ENCODE measurements at regions not wholly inside any gene's neighbourhood (a gene's known extent, or its start where the extent isn't known, plus 50 kb on each side); places are given as distances from the start of the nearest gene placed in this dataset.
A peak's percentile ranks its signal among the peaks of the same experiment; 100 is the strongest.

- intact Hi-C loops (cut with DNase I): loop anchor here in 1 of 10 donors (1.0 kb wide), 1 partner anchor 35 kb away; no protein-coding TSS in a partner anchor
- H3K36me3 ChIP-seq: no peaks in the 10 kb centered on the region
- no peak for ATAC-seq
Measured at GRCh38 chr20:23258747-23259121, 91.9 kb upstream of the NXT1 start.

GRCh38 chr20:23257848-23258746, 92.5 kb upstream of the NXT1 start:
- H3K27me3 ChIP-seq: no peaks in the 10 kb centered on the region
- H3K27ac ChIP-seq: peak overlapping the region; percentile 46 to 82 (median 66)
- intact Hi-C loops (cut with DNase I): loop anchor here in 1 of 10 donors (1.0 kb wide), 1 partner anchor 35 kb away; no protein-coding TSS in a partner anchor
- no peaks in the 10 kb centered on the region for H3K9me3 ChIP-seq
- H3K4me3 ChIP-seq: no peak overlapping the region
- ATAC-seq (peak; percentile 66 to 95 (median 86)), DNase-seq (peak in 1 of 5 donors; percentile 56)
- H3K36me3 ChIP-seq: no peaks in the 10 kb centered on the region
- peaks cover 6 to 40% (median 24%) of the 10 kb centered on the region in 12 donors for H3K4me1 ChIP-seq
- 68 to 79% (median 73%) methylated on average over 8 of the region's 8 CpGs for WGBS, 4 donors
- TF ChIP-seq POLR2A (IDR thresholded peaks at IDR 0.05): no peak
- TF ChIP-seq CTCF (IDR thresholded peaks at IDR 0.05): no peak

More at GRCh38 chr20:23258747-23259121, 91.9 kb upstream of the NXT1 start:
- Histone ChIP-seq H3K4me1 (peaks cover 6 to 40% (median 24%) of the 10 kb centered on the region in 12 donors), H3K9me3 (peaks cover 0 to 4% (median 0%) of the 10 kb centered on the region in 12 donors), H3K4me3 (no peak overlapping the region), H3K27me3 (no peaks in the 10 kb centered on the region), H3K27ac (peak overlapping the region; percentile 46 to 86 (median 70))
- DNase-seq: no peak
- 81 to 90% (median 85%) methylated on average over 3 of the region's 3 CpGs for WGBS, 4 donors
- no peak for TF ChIP-seq POLR2A (IDR thresholded peaks at IDR 0.05)
- TF ChIP-seq CTCF (IDR thresholded peaks at IDR 0.05): no peak

DNA sequence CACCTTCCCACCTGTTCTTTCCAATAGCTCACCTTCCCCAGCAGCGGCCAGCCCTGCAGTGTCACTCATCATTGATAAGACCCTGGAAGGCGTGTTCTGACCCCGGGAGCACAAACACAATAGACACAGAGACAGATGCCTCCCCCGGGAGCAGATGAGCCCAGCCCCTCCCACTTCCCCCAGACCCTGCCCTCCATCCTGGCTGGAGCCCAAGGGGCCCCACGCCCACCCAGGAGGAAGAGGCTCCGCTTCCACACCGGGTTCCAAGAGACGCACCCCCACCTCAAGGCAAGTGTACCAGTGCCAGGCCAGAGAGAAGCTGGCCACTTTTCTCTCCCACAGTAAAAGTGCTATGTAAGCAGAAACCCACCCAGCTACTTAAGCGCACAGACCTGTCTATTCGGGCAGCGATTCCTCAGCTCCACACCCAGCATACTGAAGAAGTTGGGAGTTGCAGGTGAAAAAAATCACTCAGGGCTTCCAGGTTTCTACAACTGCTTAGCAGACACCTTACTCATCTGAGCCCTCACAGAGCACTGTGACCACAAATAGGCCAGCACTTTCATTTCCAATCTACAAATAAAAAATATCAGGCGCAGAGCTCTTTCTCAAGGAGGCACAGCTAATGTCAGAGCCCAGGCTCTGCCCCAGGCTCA, 93.4 kb upstream of the NXT1 start:
- TF ChIP-seq POLR2A (IDR thresholded peaks at IDR 0.05) (no peak), CTCF (IDR thresholded peaks at IDR 0.05) (no peak)
- Histone ChIP-seq H3K4me3 (no peak overlapping the region), H3K36me3 (no peaks in the 10 kb centered on the region), H3K4me1 (peaks cover 6 to 40% (median 24%) of the 10 kb centered on the region in 12 donors), H3K27ac (peak overlapping the region; percentile 46 to 82 (median 66)), H3K27me3 (no peaks in the 10 kb centered on the region), H3K9me3 (no peaks in the 10 kb centered on the region)
- 45 to 64% (median 50%) methylated on average over 11 to 12 of the region's 12 CpGs for WGBS, 4 donors
- DNase-seq (peak in 1 of 5 donors; percentile 57), ATAC-seq (peak in 3 of 4 donors; percentile 24 to 59 (median 44))
- intact Hi-C loops (cut with DNase I): no loop called here

Data from heart left ventricle (tissue), 16 donors.